Keratinocyte (primary cell): ENCODE measurements at regions not wholly inside any gene's neighbourhood (a gene's known extent, or its start where the extent isn't known, plus 50 kb on each side); places are given as distances from the start of the nearest gene placed in this dataset.

Source experiments
- DNase-seq: peaks from one replicate; pipeline ENCODE4 v3.0.0-alpha.2; 2011; ENCODE audit warnings: low read depth, missing footprints, low spot score
- FAIRE-seq: peaks from 2 replicates; lab custom pipeline; 2011; peaks lifted over from hg19 to GRCh38; lab: Jason Lieb, UNC
- H2AFZ ChIP-seq: 2 replicates; pipeline ENCODE4 v1.6.0; 2012; ENCODE audit warnings: low read length, control low read depth, inconsistent platforms; ENCODE audit not compliant: control insufficient read depth
- H3K27ac ChIP-seq: 2 replicates; pipeline ENCODE4 v1.5.1; 2011; ENCODE audit warnings: low read length; ENCODE audit not compliant: control insufficient read depth, insufficient read depth
- H3K27me3 ChIP-seq: 3 replicates; pipeline ENCODE4 v1.6.0; 2011; ENCODE audit warnings: low read length; ENCODE audit not compliant: control insufficient read depth, insufficient read depth; ENCODE audit errors: extremely low read depth
- H3K36me3 ChIP-seq, 2 experiments: 2 replicates in 1 of 2; 3 replicates in 1 of 2; pipeline ENCODE4 v1.5.1; 2011; ENCODE audit warnings: low read length in 2 of 2, mild to moderate bottlenecking in 1 of 2; ENCODE audit not compliant: control insufficient read depth in 2 of 2, insufficient read depth in 2 of 2; ENCODE audit errors: extremely low read depth in 1 of 2
- H3K4me1 ChIP-seq: 3 replicates; pipeline ENCODE4 v1.5.1; 2011; ENCODE audit warnings: low read length; ENCODE audit not compliant: control insufficient read depth, insufficient read depth; ENCODE audit errors: extremely low read depth
- H3K4me2 ChIP-seq: 3 replicates; pipeline ENCODE4 v1.6.0; 2011; ENCODE audit warnings: low read depth, low read length; ENCODE audit not compliant: control insufficient read depth, insufficient read depth; ENCODE audit errors: extremely low read depth
- H3K4me3 ChIP-seq, 3 experiments: fragments of 200-600 bp in 1 of 3; sonication (generic) in 1 of 3; 2 replicates in 2 of 3; 3 replicates in 1 of 3; pipeline ENCODE4 v1.5.1; 2011 to 2016; ENCODE audit warnings: low read length in 3 of 3, mild to moderate bottlenecking in 3 of 3, control low read depth in 2 of 3, inconsistent platforms in 1 of 3, low read depth in 1 of 3, mixed read lengths in 1 of 3, mixed run types in 1 of 3, moderate library complexity in 1 of 3; ENCODE audit not compliant: control insufficient read depth in 2 of 3, insufficient read depth in 2 of 3; ENCODE audit errors: extremely low read depth in 1 of 3
- H3K79me2 ChIP-seq: 2 replicates; pipeline ENCODE4 v1.6.0; 2012; ENCODE audit warnings: low read length; ENCODE audit not compliant: control insufficient read depth, insufficient read depth
- H3K9ac ChIP-seq: 3 replicates; pipeline ENCODE4 v1.6.0; 2011; ENCODE audit warnings: low read length; ENCODE audit not compliant: control insufficient read depth, insufficient read depth; ENCODE audit errors: extremely low read depth
- H3K9me1 ChIP-seq: 3 replicates; pipeline ENCODE4 v1.6.0; 2011; ENCODE audit warnings: low read length; ENCODE audit not compliant: control insufficient read depth, insufficient read depth; ENCODE audit errors: extremely low read depth
- H3K9me3 ChIP-seq: 2 replicates; pipeline ENCODE4 v1.5.1; 2012; ENCODE audit warnings: low read depth, low read length; ENCODE audit not compliant: control insufficient read depth
- H4K20me1 ChIP-seq: 3 replicates; pipeline ENCODE4 v1.6.0; 2011; ENCODE audit warnings: low read length; ENCODE audit not compliant: control insufficient read depth, insufficient read depth; ENCODE audit errors: extremely low read depth
- CTCF ChIP-seq, 3 experiments: IDR thresholded peaks in 1 of 3; conservative IDR thresholded peaks in 1 of 3; optimal IDR thresholded peaks in 1 of 3; 2 replicates in 2 of 3; 3 replicates in 1 of 3; pipeline versions ENCODE3 to v1.5.1; 2011; ENCODE audit warnings: low read length in 3 of 3, mild to moderate bottlenecking in 3 of 3, moderate library complexity in 2 of 3, control low read depth in 1 of 3, inconsistent platforms in 1 of 3; ENCODE audit not compliant: insufficient read depth in 2 of 3; ENCODE audit errors: extremely low read depth in 1 of 3
- EZH2 ChIP-seq: IDR thresholded peaks from one replicate; pipeline ENCODE4 v1.6.1; 2012; ENCODE audit warnings: inconsistent platforms, mild to moderate bottlenecking, low read length, moderate library complexity
- dilution Hi-C: fragments of 300-500 bp; cut with MboI; formaldehyde crosslinking; loops from one replicate; pipeline ENCODE4 v1.7.0; 2020; ENCODE audit warnings: low sequenced_read_pairs; ENCODE audit not compliant: extremely low pct_ligation_motif_present

DNA sequence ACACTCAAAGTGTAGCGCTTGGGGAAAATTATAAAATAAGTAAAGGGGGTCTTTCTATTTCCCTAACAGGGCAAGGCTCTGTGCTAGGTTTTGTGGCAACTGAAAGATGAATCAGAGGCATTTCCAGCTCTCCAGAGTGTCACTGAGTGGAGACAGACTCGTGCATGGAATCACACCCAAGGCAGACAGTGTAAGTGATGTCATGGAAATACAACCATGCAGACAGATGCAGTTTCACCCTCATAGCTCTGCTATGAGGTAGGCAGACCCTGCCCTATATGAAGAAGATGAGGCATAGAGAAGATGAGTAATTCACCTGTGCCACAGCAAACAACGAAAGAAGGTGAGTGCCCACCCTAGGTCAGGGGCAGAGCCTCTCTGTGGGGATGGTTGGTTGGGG lies 57.2 kb upstream of the PITRM1 start:
- no peak overlapping the region for H3K4me2 ChIP-seq
- H3K9me1 ChIP-seq = no peaks in the 10 kb centered on the region
- no peak for DNase-seq
- H4K20me1 ChIP-seq = no peaks in the 10 kb centered on the region
- peaks cover 32% of the 10 kb centered on the region for H3K4me1 ChIP-seq
- no peak overlapping the region for H3K27ac ChIP-seq
- H3K4me3 ChIP-seq = no peak overlapping the region
- no peaks in the 10 kb centered on the region for H3K36me3 ChIP-seq
- no peak for TF ChIP-seq EZH2
- no peak for TF ChIP-seq CTCF (optimal IDR thresholded peaks at IDR 0.05 in 1 of 3, IDR thresholded peaks at IDR 0.05 in 1 of 3, conservative IDR thresholded peaks at IDR 0.05 in 1 of 3; ENCODE audit: extremely low read depth in 1 of 3, insufficient read depth in 2 of 3, low read length in 3 of 3)
- no peaks in the 10 kb centered on the region for H3K9me3 ChIP-seq
- dilution Hi-C loops = no loop called here
- H2AFZ ChIP-seq = no peak overlapping the region
- no peaks in the 10 kb centered on the region for H3K79me2 ChIP-seq
- no peak overlapping the region for H3K9ac ChIP-seq
- peak; percentile 9 for FAIRE-seq
- peaks cover 14% of the 10 kb centered on the region for H3K27me3 ChIP-seq

- H3K4me3 ChIP-seq = no peak overlapping the region
- no peaks in the 10 kb centered on the region for H3K79me2 ChIP-seq
- no peaks in the 10 kb centered on the region for H3K9me3 ChIP-seq
- TF ChIP-seq EZH2 (no peak), CTCF (optimal IDR thresholded peaks at IDR 0.05 in 1 of 3, IDR thresholded peaks at IDR 0.05 in 1 of 3, conservative IDR thresholded peaks at IDR 0.05 in 1 of 3; ENCODE audit: extremely low read depth in 1 of 3, insufficient read depth in 2 of 3, low read length in 3 of 3) (no peak)
- H3K36me3 ChIP-seq = no peaks in the 10 kb centered on the region
- H3K27me3 ChIP-seq = peaks cover 14% of the 10 kb centered on the region
- H3K27ac ChIP-seq = no peak overlapping the region
- no peak for FAIRE-seq
- no peaks in the 10 kb centered on the region for H3K9me1 ChIP-seq
- H2AFZ ChIP-seq = no peak overlapping the region
- H4K20me1 ChIP-seq = no peaks in the 10 kb centered on the region
- no peak overlapping the region for H3K9ac ChIP-seq
- dilution Hi-C loops = no loop called here
- H3K4me2 ChIP-seq = no peak overlapping the region
- H3K4me1 ChIP-seq = peaks cover 32% of the 10 kb centered on the region
- DNase-seq = no peak
Observed at GRCh38 chr10:3228629-3228945, 56.0 kb upstream of the PITRM1 start.
